ENCODE measurements at regions not wholly inside any gene's neighbourhood (a gene's known extent, or its start where the extent isn't known, plus 50 kb on each side); places are given as distances from the start of the nearest gene placed in this dataset.

- TF ChIP-seq POLR2A (IDR thresholded peaks at IDR 0.05) = no peak
- TF ChIP-seq, protein P1, sequence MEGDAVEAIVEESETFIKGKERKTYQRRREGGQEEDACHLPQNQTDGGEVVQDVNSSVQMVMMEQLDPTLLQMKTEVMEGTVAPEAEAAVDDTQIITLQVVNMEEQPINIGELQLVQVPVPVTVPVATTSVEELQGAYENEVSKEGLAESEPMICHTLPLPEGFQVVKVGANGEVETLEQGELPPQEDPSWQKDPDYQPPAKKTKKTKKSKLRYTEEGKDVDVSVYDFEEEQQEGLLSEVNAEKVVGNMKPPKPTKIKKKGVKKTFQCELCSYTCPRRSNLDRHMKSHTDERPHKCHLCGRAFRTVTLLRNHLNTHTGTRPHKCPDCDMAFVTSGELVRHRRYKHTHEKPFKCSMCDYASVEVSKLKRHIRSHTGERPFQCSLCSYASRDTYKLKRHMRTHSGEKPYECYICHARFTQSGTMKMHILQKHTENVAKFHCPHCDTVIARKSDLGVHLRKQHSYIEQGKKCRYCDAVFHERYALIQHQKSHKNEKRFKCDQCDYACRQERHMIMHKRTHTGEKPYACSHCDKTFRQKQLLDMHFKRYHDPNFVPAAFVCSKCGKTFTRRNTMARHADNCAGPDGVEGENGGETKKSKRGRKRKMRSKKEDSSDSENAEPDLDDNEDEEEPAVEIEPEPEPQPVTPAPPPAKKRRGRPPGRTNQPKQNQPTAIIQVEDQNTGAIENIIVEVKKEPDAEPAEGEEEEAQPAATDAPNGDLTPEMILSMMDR (IDR thresholded peaks at IDR 0.05) = no peak
Observed at GRCh38 chr9:79371948-79372555, 199.7 kb upstream of the TLE4 start.

Data from testis (tissue), 2 donors.